Mucosa of descending colon (tissue), 3 donors: ENCODE measurements at regions not wholly inside any gene's neighbourhood (a gene's known extent, or its start where the extent isn't known, plus 50 kb on each side); places are given as distances from the start of the nearest gene placed in this dataset.
"Not testable (repeated sequence)": the region's sequence is repeated elsewhere in the genome, so short reads cannot be mapped to it uniquely, and the experiment has no call there.

ENCODE experiments used
- ATAC-seq: fragments of 200-7000 bp; cut with Tn5 transposase; one replicate; pipeline ENCODE4 v1.9.1; 2020; ENCODE audit warnings: mild to moderate bottlenecking, moderate library complexity
- DNase-seq, 3 donors: peaks; one replicate each; pipeline ENCODE4 v3.0.0-alpha.2; 2020
- H3K36me3 ChIP-seq: fragments of 200-600 bp; one replicate; pipeline ENCODE4 v1.8.0; 2021; ENCODE audit warnings: low read depth, mild to moderate bottlenecking
- H3K4me1 ChIP-seq: fragments of 200-600 bp; one replicate; pipeline ENCODE4 v1.8.0; 2021; ENCODE audit warnings: low read depth, mild to moderate bottlenecking
- H3K4me3 ChIP-seq: fragments of 200-600 bp; one replicate; pipeline ENCODE4 v1.8.0; 2021; ENCODE audit warnings: mild to moderate bottlenecking
- H3K9me3 ChIP-seq: fragments of 200-600 bp; one replicate; pipeline ENCODE4 v1.8.0; 2021; ENCODE audit warnings: mild to moderate bottlenecking
- CTCF ChIP-seq: fragments of 200-600 bp; IDR thresholded peaks from one replicate; pipeline ENCODE4 v1.8.0; 2022; ENCODE audit warnings: antibody characterized with exemption, mild to moderate bottlenecking
- intact Hi-C, 2 donors: fragments of 100-400 bp; cut with DNase I in 1 of 2; cut with micrococcal nuclease in 1 of 2; formaldehyde crosslinking; loops; one replicate each; pipeline versions ENCODE4 v1.11.0 to v1.11.1; 2022; cut with DNase I, micrococcal nuclease
- donor health status: DM: no; HTN: no; CAD: no; lungs with moderate emphysema.
- donor health status: DM: no; HTN: no; CAD: no.
- donor health status: DM: no; HTN: yes; CAD: no.

DNA sequence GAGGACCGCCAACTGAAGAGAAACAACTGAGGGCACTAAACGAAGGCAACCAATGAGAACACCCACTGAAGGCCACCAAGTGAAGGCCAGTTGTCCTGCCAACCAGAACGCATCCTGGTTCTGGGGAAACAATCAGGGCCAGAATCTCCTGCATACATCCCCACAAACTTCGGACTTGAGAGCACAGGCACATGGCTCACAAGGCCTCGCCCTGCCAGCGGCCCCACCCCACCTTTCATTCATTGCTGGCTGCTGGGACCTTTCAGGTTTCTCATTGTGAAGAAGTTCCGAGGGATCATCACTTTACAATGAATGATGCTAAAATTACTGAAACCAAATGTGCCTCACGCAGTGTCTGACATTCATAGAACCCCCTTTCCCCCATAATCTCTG, 79.2 kb upstream of the ABI1 start:
- TF ChIP-seq CTCF: no peak
- ATAC-seq (no peak), DNase-seq (no peak)
- Histone ChIP-seq H3K4me3 (no peak overlapping the region), H3K4me1 (no peaks in the 10 kb centered on the region), H3K9me3 (no peaks in the 10 kb centered on the region), H3K36me3 (no peaks in the 10 kb centered on the region)
- intact Hi-C loops: no loop called here

GRCh38 chr10:26939290-26939961, 78.7 kb upstream of the ABI1 start:
- intact Hi-C loops: no loop called here
- no peak overlapping the region for H3K4me3 ChIP-seq
- TF ChIP-seq CTCF: no peak
- no peaks in the 10 kb centered on the region for H3K36me3 ChIP-seq
- DNase-seq: peak in 1 of 3 donors; percentile 52
- peak; percentile 40 for ATAC-seq
- H3K4me1 ChIP-seq: no peaks in the 10 kb centered on the region
- no peaks in the 10 kb centered on the region for H3K9me3 ChIP-seq

DNA sequence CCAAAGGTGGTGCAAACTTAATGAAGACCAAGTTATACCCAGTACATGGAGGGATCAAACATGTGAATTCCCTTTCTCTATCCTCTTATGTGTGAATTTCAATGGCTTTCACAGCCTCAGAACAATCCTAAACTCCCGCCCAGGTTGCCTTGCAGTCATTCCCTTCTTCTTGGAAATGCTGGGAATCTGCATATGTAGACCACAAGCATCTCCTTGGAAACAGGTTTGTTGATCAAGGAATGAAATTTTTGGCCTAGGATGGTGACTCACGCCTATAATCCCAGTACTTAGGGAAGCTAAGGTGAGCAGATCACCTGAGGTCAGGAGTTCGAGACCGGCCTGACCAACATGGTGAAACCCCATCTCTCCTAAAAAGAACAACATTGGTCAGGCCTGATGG, 77.8 kb upstream of the ABI1 start:
- Histone ChIP-seq H3K4me1 (no peaks in the 10 kb centered on the region), H3K9me3 (no peaks in the 10 kb centered on the region), H3K4me3 (no peak overlapping the region), H3K36me3 (no peaks in the 10 kb centered on the region)
- ATAC-seq: no peak
- intact Hi-C loops: no loop called here
- no peak for TF ChIP-seq CTCF
- no peak for DNase-seq

- intact Hi-C loops: no loop called here
- ATAC-seq: no peak
- TF ChIP-seq CTCF: no peak
- no peak overlapping the region for H3K4me3 ChIP-seq
- H3K4me1 ChIP-seq: no peaks in the 10 kb centered on the region
- DNase-seq: no peak
- no peaks in the 10 kb centered on the region for H3K36me3 ChIP-seq
- no peaks in the 10 kb centered on the region for H3K9me3 ChIP-seq
Measured at GRCh38 chr10:26937371-26937770, 76.6 kb upstream of the ABI1 start.

DNA sequence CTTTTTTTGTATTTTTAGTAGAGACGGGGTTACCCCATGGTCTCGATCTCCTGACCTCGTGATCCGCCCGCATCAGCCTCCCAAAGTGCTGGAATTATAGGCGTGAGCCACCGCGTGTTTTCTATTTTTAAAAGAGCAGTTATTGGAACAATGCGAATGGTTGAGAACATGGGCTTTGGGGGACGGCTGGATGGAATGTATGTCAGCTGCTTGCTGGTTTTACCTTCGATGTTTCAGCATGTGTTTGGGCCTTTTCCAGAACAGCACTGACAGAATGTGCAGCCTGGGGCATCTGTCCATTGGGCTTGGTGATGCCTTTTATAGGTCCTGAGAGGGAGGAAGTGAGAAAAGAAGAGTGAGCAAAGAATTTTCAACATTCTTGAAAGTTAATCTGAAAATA, 73.4 kb upstream of the ABI1 start:
- DNase-seq, H3K36me3 ChIP-seq, H3K4me3 ChIP-seq, ATAC-seq, intact Hi-C loops, H3K4me1 ChIP-seq, H3K9me3 ChIP-seq: not testable (repeated sequence)

- no peak for ATAC-seq
- no peaks in the 10 kb centered on the region for H3K4me1 ChIP-seq
- intact Hi-C loops: no loop called here
- no peaks in the 10 kb centered on the region for H3K9me3 ChIP-seq
- no peak overlapping the region for H3K4me3 ChIP-seq
- TF ChIP-seq CTCF: no peak
- DNase-seq: no peak
- H3K36me3 ChIP-seq: no peaks in the 10 kb centered on the region
Measured at GRCh38 chr10:26932576-26932975, 71.8 kb upstream of the ABI1 start.
